ENCODE measurements at regions not wholly inside any gene's neighbourhood (a gene's known extent, or its start where the extent isn't known, plus 50 kb on each side); places are given as distances from the start of the nearest gene placed in this dataset.

- Mint-ChIP-seq H3K4me3 (ENCODE audit: low read depth) (no peak overlapping the region), H3K9me3 (ENCODE audit: low read depth) (peaks cover 6% of the 10 kb centered on the region)
- no peak for DNase-seq (ENCODE audit: low spot score, unreplicated experiment)
Observed at GRCh38 chr2:39542523-39542922, 105.4 kb upstream of the MAP4K3 start.

GRCh38 chr2:39545957-39546356 is 108.9 kb upstream of the MAP4K3 start:
- Mint-ChIP-seq H3K36me3 (ENCODE audit: insufficient read depth) (peaks cover 1% of the 10 kb centered on the region), H3K27me3 (peaks cover 2% of the 10 kb centered on the region), H3K4me3 (ENCODE audit: low read depth) (no peak overlapping the region), H3K4me1 (ENCODE audit: low read depth) (peaks cover 31% of the 10 kb centered on the region), H3K9me3 (ENCODE audit: low read depth) (peaks cover 6% of the 10 kb centered on the region), H3K27ac (no peak overlapping the region)
- no peak for TF ChIP-seq CTCF (IDR thresholded peaks at IDR 0.05; ENCODE audit: unreplicated experiment)
- no peak for DNase-seq (ENCODE audit: low spot score, unreplicated experiment)

More at GRCh38 chr2:39542523-39542922, 105.4 kb upstream of the MAP4K3 start:
- TF ChIP-seq CTCF (IDR thresholded peaks at IDR 0.05; ENCODE audit: unreplicated experiment): no peak
- Mint-ChIP-seq H3K27me3 (peaks cover 5% of the 10 kb centered on the region), H3K27ac (no peak overlapping the region), H3K4me1 (ENCODE audit: low read depth) (peaks cover 20% of the 10 kb centered on the region), H3K36me3 (ENCODE audit: insufficient read depth) (peaks cover 1% of the 10 kb centered on the region)

- peaks cover 1% of the 10 kb centered on the region for H3K36me3 Mint-ChIP-seq (ENCODE audit: insufficient read depth)
- H3K4me3 Mint-ChIP-seq (ENCODE audit: low read depth): no peak overlapping the region
- peaks cover 33% of the 10 kb centered on the region for H3K4me1 Mint-ChIP-seq (ENCODE audit: low read depth)
- no peak for TF ChIP-seq CTCF (IDR thresholded peaks at IDR 0.05; ENCODE audit: unreplicated experiment)
- peaks cover 2% of the 10 kb centered on the region for H3K27me3 Mint-ChIP-seq
- no peak for DNase-seq (ENCODE audit: low spot score, unreplicated experiment)
- H3K9me3 Mint-ChIP-seq (ENCODE audit: low read depth): peaks cover 6% of the 10 kb centered on the region
- no peak overlapping the region for H3K27ac Mint-ChIP-seq
Observed at GRCh38 chr2:39546409-39546808, 109.3 kb upstream of the MAP4K3 start.

GRCh38 chr2:39546937-39547336 is 109.9 kb upstream of the MAP4K3 start:
- no peak for DNase-seq (ENCODE audit: low spot score, unreplicated experiment)
- H3K36me3 Mint-ChIP-seq (ENCODE audit: insufficient read depth): peaks cover 1% of the 10 kb centered on the region
- H3K27ac Mint-ChIP-seq: no peak overlapping the region
- peaks cover 6% of the 10 kb centered on the region for H3K9me3 Mint-ChIP-seq (ENCODE audit: low read depth)
- H3K27me3 Mint-ChIP-seq: peaks cover 2% of the 10 kb centered on the region
- H3K4me1 Mint-ChIP-seq (ENCODE audit: low read depth): peaks cover 34% of the 10 kb centered on the region
- no peak for TF ChIP-seq CTCF (IDR thresholded peaks at IDR 0.05; ENCODE audit: unreplicated experiment)
- no peak overlapping the region for H3K4me3 Mint-ChIP-seq (ENCODE audit: low read depth)

GRCh38 chr2:39547811-39548719 is 111.0 kb upstream of the MAP4K3 start:
- TF ChIP-seq CTCF (IDR thresholded peaks at IDR 0.05; ENCODE audit: unreplicated experiment): no peak
- Mint-ChIP-seq H3K27ac (no peak overlapping the region), H3K9me3 (ENCODE audit: low read depth) (peaks cover 6% of the 10 kb centered on the region), H3K4me3 (ENCODE audit: low read depth) (no peak overlapping the region), H3K27me3 (peaks cover 2% of the 10 kb centered on the region), H3K4me1 (ENCODE audit: low read depth) (peaks cover 34% of the 10 kb centered on the region), H3K36me3 (ENCODE audit: insufficient read depth) (peaks cover 1% of the 10 kb centered on the region)
- no peak for DNase-seq (ENCODE audit: low spot score, unreplicated experiment)
